Left lung (tissue), 4 donors: ENCODE measurements at regions not wholly inside any gene's neighbourhood (a gene's known extent, or its start where the extent isn't known, plus 50 kb on each side); places are given as distances from the start of the nearest gene placed in this dataset.

Experiments used
- ATAC-seq: fragments of 200-7000 bp; cut with Tn5 transposase; one replicate; pipeline ENCODE4 v1.9.1; 2020; ENCODE audit warnings: moderate library complexity
- DNase-seq, 4 donors: peaks; one replicate each; pipeline ENCODE4 v3.0.0-alpha.2; 2013 to 2020
- H3K27ac ChIP-seq, 2 donors: fragments of 200-600 bp; sonication (generic) in 1 of 2; one replicate each; pipeline versions ENCODE4 v1.5.0 to v1.8.0; 2020 to 2021
- H3K27me3 ChIP-seq, 2 donors: fragments of 200-600 bp; sonication (generic) in 1 of 2; one replicate each; pipeline versions ENCODE4 v1.5.0 to v1.8.0; 2020 to 2021
- H3K36me3 ChIP-seq, 2 donors: fragments of 200-600 bp; sonication (generic) in 1 of 2; one replicate each; pipeline versions ENCODE4 v1.5.0 to v1.8.0; 2020 to 2021
- H3K4me1 ChIP-seq, 2 donors: fragments of 200-600 bp; one replicate each; pipeline ENCODE4 v1.8.0; 2021
- H3K4me3 ChIP-seq, 2 donors: fragments of 200-600 bp; sonication (generic) in 1 of 2; one replicate each; pipeline versions ENCODE4 v1.5.0 to v1.8.0; 2020 to 2021; ENCODE audit warnings: mild to moderate bottlenecking in 1 of 2
- H3K9me3 ChIP-seq, 2 donors: fragments of 200-600 bp; sonication (generic) in 1 of 2; one replicate each; pipeline versions ENCODE4 v1.5.0 to v1.8.0; 2020 to 2021
- intact Hi-C, 2 donors: fragments of 100-400 bp; cut with DNase I; formaldehyde crosslinking; loops; one replicate each; pipeline versions ENCODE4 v1.11.2 to v1.14.2; 2022
- TF ChIP-seq, protein P1 (sequence below), 2 donors: fragments of 200-600 bp; sonication (generic) in 1 of 2; IDR thresholded peaks; one replicate each; pipeline versions ENCODE4 v1.5.0 to v1.8.0; 2021; ENCODE audit warnings: antibody characterized with exemption in 2 of 2
- donor health status: DM: no; HTN: yes; CAD: no.
- donor health status: DM: no; HTN: no; CAD: no.

DNA sequence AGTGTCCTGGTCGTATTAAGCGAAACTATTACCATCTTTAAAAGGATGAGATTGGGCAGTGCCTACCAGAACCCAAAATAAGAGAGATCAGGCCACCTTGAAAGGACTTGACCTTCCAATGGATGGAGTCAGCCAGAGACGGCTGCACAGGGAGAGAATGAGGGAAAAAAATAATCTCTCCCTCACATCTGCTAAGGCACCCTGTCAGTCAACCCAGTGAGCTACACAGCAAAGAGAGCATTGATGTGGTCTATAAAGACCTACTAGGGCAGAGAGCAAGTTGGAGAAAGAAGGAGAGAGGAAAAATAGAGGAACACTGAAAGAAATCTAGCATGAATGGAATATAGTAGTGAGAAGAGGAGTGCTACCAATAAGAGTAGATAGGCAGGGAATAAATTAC, 68.0 kb upstream of the FTMT start:
- Histone ChIP-seq H3K4me1 (no peaks in the 10 kb centered on the region), H3K27me3 (no peaks in the 10 kb centered on the region), H3K27ac (no peak overlapping the region), H3K36me3 (no peaks in the 10 kb centered on the region), H3K4me3 (no peak overlapping the region), H3K9me3 (no peaks in the 10 kb centered on the region)
- TF ChIP-seq, protein P1, sequence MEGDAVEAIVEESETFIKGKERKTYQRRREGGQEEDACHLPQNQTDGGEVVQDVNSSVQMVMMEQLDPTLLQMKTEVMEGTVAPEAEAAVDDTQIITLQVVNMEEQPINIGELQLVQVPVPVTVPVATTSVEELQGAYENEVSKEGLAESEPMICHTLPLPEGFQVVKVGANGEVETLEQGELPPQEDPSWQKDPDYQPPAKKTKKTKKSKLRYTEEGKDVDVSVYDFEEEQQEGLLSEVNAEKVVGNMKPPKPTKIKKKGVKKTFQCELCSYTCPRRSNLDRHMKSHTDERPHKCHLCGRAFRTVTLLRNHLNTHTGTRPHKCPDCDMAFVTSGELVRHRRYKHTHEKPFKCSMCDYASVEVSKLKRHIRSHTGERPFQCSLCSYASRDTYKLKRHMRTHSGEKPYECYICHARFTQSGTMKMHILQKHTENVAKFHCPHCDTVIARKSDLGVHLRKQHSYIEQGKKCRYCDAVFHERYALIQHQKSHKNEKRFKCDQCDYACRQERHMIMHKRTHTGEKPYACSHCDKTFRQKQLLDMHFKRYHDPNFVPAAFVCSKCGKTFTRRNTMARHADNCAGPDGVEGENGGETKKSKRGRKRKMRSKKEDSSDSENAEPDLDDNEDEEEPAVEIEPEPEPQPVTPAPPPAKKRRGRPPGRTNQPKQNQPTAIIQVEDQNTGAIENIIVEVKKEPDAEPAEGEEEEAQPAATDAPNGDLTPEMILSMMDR (IDR thresholded peaks at IDR 0.05), result no peak
- DNase-seq, result no peak
- intact Hi-C loops, result no loop called here
- ATAC-seq, result no peak

DNA sequence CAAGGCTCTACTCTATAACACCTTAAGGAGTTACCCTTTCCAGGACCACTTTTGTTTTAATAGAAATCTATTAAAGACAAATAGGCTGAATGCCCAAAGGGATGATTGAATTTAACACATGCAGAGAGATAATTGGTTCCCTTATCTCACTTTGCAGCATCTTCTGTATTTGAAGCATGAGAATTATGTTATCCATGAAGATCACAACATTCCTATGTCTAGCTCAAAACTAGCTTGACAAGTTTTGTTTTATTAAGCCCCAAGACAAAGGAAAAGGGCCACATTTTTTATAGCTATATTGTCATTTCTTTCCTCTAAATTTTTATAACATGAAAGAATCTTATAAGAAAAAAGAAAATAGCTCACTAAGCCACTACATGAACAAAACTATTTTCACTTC, 57.9 kb upstream of the FTMT start:
- intact Hi-C loops, result no loop called here
- Histone ChIP-seq H3K27me3 (no peaks in the 10 kb centered on the region), H3K27ac (no peak overlapping the region)

DNA sequence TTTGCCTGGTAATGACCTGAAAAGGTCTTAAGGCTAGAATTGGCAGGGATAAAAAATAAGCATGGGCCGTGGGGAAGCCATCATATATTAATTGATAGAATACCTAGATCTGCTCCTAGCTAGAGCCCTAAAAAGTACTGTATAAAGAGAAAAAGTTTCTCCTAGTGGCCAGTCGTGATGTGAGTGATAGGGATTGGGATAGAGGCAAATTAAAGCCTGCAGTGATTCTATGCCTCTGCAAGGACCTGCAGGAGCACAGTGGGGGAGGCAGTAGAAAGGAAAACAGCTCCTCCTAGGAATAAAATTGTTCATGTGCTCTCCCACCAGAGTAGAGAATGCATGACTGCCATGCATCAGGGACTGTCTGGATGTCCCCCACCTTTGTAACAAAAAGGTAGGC, 56.2 kb upstream of the FTMT start:
- TF ChIP-seq, protein P1 (IDR thresholded peaks at IDR 0.05), result no peak
- intact Hi-C loops, result no loop called here
- H3K9me3 ChIP-seq, result peaks cover 0 to under 1% of the 10 kb centered on the region in 2 donors
- no peaks in the 10 kb centered on the region for H3K4me1 ChIP-seq
- H3K4me3 ChIP-seq, result no peak overlapping the region
- H3K27ac ChIP-seq, result no peak overlapping the region
- H3K36me3 ChIP-seq, result no peaks in the 10 kb centered on the region
- H3K27me3 ChIP-seq, result no peaks in the 10 kb centered on the region
- ATAC-seq (no peak), DNase-seq (no peak)

More for the DNA sequence above, 57.9 kb upstream of the FTMT start:
- no peak for ATAC-seq
- Histone ChIP-seq H3K36me3 (no peaks in the 10 kb centered on the region), H3K4me1 (no peaks in the 10 kb centered on the region), H3K4me3 (no peak overlapping the region), H3K9me3 (peaks cover 0 to 12% of the 10 kb centered on the region in 2 donors)
- DNase-seq, result no peak
- TF ChIP-seq, protein P1 (IDR thresholded peaks at IDR 0.05), result no peak

DNA sequence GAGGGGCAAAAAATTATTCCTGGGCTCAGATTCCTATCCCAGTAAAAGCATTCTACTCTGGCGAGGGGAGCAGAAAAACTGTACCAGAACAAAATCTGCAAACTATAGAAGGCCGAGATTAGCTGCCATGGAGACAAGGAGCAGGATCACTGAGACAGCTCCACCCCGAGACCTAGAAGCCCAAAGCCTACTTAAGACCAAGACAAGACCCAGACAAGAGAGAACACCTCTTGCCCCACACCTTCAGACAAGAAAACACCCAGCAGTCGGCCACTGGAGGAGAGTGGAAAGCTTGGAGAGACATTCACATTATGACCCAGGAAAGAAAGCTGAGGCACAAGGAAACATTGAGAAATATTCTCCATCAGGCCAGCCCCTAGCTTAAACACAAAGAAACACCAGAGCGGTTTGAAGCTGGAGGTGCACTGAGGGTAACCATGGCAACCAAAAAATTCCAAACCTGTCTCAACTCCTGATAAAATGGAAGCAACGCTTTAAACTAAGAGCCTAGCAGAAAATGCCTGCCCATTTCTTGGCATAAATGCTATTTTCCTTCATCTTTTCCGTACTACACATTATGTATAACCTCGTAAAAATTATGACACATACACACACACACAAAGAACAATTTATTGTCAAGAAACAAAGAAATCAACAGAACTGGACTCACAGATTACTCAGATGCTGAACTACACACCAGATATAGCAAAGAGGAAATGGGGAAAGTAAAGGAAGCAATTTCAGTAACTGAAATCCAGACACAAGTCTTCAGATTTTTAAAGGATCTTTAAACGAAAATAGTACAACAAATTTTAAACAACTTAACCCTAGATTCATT, 53.8 kb upstream of the FTMT start:
- ATAC-seq (no peak), DNase-seq (peak in 1 of 4 donors; percentile 1)
- Histone ChIP-seq H3K27ac (no peak overlapping the region), H3K4me3 (no peak overlapping the region), H3K4me1 (no peaks in the 10 kb centered on the region), H3K27me3 (no peaks in the 10 kb centered on the region), H3K36me3 (no peaks in the 10 kb centered on the region), H3K9me3 (no peaks in the 10 kb centered on the region)
- intact Hi-C loops, result no loop called here
- TF ChIP-seq, protein P1 (IDR thresholded peaks at IDR 0.05), result no peak
